Skin of body (tissue), 1 donor: ENCODE measurements at regions not wholly inside any gene's neighbourhood (a gene's known extent, or its start where the extent isn't known, plus 50 kb on each side); places are given as distances from the start of the nearest gene placed in this dataset.
A peak's percentile ranks its signal among the peaks of the same experiment; 100 is the strongest.
"Not testable (repeated sequence)": the region's sequence is repeated elsewhere in the genome, so short reads cannot be mapped to it uniquely, and the experiment has no call there.

Experiments
- DNase-seq: peaks from one replicate; lab custom pipeline; 2025; lab: John Stamatoyannopoulos, UW

DNA sequence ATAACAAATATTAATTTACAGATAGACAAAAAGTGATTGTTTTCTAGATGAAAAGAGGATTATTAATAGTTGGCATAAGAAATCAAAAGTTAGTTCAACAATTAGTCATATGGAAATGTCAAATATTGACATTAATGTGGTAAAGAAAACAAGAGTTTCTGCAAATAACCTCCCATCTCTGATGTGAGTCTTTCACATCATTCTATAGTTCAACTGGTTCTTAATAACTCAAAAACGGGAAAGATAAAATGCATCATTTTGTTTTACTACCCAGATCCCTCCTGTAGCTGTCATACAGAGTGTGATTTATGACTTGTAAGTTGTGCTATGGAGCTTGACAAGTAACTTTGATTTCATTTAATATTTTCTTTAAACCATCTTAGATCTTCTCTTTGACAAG, 594.8 kb downstream of the ZWINT start:
- no peak for DNase-seq

DNA sequence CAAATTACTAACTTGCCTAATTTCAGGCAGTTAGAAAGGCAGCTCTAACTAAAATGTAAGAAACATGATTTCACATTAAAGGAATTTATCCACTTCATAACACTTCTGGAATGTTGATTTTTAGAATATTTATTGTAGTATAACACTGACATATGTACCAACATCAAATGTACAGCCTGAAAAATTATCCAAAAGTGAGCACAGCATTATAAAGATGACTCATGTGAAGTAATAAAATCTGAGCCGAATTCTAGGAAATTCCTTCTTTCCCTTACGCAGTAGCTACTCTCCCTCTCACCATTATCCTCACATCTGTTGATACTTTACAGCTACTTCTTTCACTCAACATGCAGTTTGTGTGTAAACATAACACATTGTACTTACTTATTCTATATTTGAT, 610.6 kb downstream of the ZWINT start:
- DNase-seq = no peak

DNA sequence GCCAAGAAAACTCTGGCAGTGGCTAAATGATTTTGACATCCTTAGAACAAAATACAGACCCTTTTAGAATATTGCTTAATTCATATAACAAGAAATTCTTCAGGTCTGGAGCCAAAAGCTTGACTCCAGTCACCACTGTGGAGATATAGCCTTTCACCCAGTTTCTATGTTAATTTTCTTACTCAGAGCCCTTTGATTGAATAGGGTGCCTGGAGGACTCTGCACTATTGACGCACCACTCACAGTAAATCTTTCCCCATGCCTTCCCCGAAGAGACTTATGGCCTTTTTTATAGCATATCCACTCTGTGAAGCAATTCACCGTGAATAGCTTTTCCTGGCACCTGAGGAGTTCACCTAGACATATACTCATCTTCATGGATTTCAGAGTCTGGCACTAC, 613.8 kb downstream of the ZWINT start:
- no peak for DNase-seq

DNA sequence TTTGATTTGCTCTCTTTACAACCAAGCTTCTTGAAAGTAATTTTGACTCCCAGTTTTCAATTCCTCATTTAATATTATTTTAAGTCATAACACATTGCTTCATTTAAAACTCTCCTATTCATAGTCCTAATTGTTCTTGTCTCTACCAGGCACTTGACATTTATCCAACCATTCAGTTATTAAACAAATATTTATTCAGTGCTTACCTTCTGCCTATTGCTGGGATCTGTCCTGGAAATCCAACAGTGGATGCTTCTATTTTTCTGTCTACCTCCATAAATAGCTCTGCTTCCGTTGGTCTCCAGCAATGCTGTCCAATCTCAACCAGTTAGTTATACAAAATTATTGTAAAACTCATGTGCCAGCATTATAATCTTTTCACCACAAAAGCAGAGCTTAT, 615.1 kb downstream of the ZWINT start:
- DNase-seq = no peak

- no peak for DNase-seq
Observed at GRCh38 chr10:55742487-55742886, 618.6 kb downstream of the ZWINT start.

DNA sequence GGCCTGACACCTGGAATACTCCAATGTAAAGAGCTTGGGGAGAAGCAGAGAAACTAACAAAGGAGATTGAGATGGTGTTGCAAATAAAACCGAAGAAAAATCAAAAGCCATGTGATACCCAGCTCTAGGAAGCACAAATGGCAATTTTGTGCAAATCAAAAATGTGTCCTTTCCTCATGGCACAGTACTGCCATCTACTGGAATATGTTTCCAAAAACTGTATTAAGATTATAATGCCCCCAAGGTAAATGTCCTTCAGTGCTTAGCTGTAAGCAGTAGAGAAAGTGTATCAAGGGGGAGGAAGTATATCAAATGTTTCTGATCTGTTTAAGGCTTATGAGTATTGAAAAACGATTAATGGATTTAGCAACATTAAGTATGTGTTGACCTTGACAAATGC, 620.3 kb downstream of the ZWINT start:
- not testable (repeated sequence) for DNase-seq

DNA sequence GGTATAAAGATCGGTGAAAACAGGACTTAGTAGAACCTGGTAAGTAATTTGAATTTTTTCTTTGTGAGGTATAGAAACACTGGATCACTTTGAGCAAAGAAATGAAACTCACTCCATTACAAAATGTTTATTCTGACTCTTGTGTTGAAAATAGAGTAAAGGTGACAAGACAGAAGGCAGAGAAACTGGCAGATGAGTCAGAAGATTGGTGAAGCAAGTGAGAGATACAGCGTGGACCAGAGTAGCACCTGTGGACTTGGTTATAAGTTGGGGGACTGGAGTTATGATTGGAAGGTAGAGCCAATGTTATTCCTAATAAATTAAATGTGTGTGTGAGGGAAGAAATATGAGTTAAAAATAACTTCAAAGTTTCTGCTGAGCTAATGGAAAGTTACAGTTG, 620.9 kb downstream of the ZWINT start:
- DNase-seq = no peak

- DNase-seq = no peak
Observed at GRCh38 chr10:55734112-55734511, 626.9 kb downstream of the ZWINT start.

- DNase-seq = no peak
Observed at GRCh38 chr10:55704950-55705349, 656.1 kb downstream of the ZWINT start.

DNA sequence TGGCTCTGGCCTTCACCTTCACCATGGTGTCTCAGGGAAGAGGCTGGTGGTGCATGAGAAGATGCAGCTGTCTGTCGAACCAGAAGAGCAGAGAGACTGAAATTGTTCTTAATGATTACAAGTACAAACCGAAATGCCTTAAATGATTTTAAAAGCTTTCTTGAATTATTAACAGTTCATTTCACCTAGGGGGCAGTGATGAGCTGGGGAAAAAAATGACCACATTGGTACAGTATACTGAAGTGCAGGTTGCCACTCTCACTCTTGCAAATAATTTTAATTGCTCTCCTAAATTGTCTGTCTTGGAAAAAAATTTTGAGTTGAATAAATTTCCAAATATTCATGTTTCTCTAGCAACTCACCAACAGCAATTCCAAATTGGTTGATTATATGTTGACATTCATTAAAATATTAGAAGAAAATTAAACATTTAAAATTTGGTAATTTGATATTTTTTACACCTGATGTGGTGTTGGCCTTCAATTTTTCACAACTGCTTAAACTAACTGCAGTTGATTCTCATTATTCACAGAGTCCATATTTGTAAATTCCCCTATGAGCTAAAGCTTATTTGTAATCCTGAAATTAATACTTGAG, 692.6 kb downstream of the ZWINT start:
- DNase-seq = no peak

- no peak for DNase-seq
Observed at GRCh38 chr10:55653531-55653930, 707.5 kb downstream of the ZWINT start.

GRCh38 chr10:55641601-55642000, 719.5 kb downstream of the ZWINT start:
- DNase-seq = no peak

DNA sequence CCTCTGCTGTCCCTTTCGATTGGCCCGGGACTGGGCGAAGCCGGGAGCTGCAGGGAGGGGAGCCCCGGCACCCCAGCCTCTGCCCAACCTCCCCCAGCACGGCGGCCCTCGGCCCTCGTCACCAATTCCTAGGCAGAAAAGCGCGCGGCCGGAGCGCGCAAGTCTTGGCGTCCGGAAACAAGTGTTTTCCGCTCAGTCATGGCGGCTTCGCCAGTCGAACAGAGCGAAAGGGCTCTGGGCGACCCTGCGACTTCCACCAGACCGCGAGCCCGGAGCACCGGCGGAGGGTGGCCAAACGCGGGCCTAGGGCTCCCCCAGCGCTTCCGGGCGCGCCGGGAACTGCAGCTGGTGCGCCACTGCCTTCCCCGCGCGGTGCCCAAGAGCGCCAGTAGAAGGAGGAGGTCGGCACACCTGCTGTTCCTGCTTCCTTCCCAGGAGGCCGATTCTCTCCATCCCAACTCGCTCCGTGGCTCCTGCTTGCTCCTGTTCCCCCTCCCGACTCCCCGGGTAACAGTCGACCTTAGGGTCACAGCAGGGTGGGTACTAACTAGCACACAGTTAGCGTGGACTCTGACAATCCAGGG, 729.9 kb downstream of the ZWINT start:
- peak; percentile 17 for DNase-seq

DNA sequence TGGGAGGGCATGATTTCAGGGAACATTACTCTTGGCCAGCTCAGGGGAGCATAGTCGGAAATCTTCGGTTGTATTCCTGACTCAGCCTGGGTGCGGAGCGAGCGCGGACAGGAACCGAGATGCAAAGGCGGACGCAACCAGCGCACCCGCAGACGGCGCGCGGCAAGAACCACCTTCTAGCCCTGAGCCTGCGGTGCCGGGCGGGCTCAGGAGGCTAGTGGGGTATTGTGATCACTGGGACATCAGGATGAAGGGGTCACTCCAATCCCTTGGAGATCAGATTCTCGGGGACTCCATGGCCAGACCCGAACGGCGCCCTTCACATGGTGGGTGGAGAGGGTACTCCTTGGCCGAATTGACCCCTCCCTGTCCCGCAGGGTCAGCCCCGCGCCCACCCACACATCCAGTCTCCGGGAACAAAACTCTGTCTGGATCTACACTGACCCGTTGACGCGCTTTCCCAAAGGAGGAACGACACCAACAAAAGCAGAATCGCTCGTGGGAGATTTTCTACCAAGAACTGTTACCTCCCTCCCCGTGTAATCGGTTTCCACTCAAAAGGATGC, 730.5 kb downstream of the ZWINT start:
- DNase-seq = no peak

DNA sequence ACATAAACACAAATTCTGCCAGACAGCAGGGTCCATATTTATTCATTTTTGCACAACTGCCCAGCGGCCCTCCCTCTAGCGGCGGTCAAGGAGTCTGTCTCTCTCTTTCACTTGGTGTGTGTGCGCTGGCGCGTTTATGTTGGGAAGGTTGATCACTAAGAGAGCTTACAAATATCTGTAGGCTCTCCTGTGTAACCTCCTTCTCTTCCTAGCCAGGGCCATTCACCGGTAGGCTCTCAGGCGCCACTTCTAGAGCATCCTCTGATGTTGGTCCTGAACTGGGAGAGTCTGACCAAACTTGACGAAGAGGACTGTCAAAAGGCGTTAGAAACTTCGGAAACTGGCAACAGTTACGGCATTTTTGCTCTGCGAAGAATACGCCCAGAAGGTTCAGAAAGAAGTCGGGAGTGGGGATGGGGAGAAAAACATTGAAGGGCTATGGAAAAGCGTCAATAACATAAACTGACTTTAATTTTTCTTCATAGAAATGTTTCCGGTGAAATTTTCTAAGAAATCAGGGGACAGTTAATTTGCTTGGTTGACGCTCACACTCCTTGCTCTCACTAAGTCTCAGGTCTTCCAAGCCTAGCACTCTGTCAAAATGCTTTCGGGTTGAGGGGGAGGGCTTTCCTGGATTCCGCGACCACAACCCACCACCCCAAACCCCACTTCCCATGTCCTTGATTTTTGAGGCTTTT, 731.1 kb downstream of the ZWINT start:
- peak; percentile 15 for DNase-seq

- DNase-seq = no peak
Observed at GRCh38 chr10:55628260-55628701, 732.8 kb downstream of the ZWINT start.

GRCh38 chr10:55627501-55628051, 733.5 kb downstream of the ZWINT start:
- DNase-seq = no peak

DNA sequence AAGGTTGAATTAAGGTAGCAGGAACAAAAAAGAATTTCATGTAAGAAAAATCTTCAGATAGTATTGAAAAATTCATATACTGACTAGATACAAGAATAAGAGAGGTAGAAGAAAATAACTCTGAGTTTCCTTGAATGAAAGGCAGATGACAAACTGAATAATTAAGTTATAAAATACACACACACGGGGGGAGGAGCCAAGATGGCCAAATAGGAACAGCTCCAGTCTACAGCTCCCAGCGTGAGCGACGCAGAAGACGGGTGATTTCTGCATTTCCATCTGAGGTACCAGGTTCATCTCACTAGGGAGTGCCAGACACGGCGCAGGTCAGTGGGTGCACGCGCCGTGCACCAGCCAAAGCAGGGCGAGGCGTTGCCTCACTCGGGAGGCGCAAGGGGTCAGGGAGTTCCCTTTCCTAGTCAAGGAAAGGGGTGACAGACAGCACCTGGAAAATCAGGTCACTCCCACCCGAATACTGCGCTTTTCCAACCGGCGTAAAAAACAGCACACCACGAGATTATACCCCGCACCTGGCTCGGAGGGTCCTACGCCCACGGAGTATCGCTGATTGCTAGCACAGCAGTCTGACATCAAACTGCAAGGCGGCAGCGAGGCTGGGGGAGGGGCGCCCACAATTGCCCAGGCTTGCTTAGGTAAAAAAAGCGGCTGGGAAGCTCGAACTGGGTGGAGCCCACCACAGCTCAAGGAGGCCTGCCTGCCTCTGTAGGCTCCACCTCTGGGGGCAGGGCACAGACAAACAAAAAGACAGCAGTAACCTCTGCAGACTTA, 759.2 kb downstream of the ZWINT start:
- not testable (repeated sequence) for DNase-seq

- no peak for DNase-seq
Observed at GRCh38 chr10:55551603-55552002, 750.6 kb upstream of the PCDH15 start.

- DNase-seq = no peak
Observed at GRCh38 chr10:55550236-55550635, 749.2 kb upstream of the PCDH15 start.

DNA sequence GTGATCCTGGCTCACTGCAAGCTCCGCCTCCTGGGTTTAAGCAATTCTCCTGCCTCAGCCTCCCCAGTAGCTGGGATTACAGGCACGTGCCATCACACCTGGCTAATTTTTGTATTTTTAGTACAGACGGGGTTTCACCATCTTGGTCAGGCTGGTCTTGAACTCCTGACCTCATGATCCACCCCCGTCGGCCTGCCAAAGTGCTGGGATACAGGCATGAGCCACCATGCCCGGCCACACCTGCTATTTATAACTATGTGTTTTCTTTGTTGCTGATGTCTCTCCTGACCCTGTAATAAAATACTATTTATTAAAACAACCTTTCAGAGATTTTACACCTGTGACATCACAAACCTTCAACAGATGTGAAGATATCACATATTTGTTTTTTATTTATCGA, 736.5 kb upstream of the PCDH15 start:
- not testable (repeated sequence) for DNase-seq

- DNase-seq = no peak
Observed at GRCh38 chr10:55519264-55519663, 718.2 kb upstream of the PCDH15 start.
